ENCODE measurements at regions not wholly inside any gene's neighbourhood (a gene's known extent, or its start where the extent isn't known, plus 50 kb on each side); places are given as distances from the start of the nearest gene placed in this dataset.
A peak's percentile ranks its signal among the peaks of the same experiment; 100 is the strongest.

GRCh38 chr15:62986948-62987347 is 55.6 kb upstream of the TPM1 start:
- H3K4me1 Mint-ChIP-seq: no peaks in the 10 kb centered on the region
- TF ChIP-seq CTCF (conservative IDR thresholded peaks at IDR 0.05): no peak
- no peak overlapping the region for H3K4me3 Mint-ChIP-seq
- no peaks in the 10 kb centered on the region for H3K36me3 ChIP-seq (ENCODE audit: control insufficient read depth, insufficient read depth, low read length)
- no peaks in the 10 kb centered on the region for H3K4me1 ChIP-seq (ENCODE audit: control insufficient read depth, insufficient read depth, low read length)
- WGBS, 2 experiments (ENCODE audit: insufficient coverage in 1 of 2, insufficient read length in 1 of 2): 87% methylated on average over 7 of the region's 7 CpGs
- no peaks in the 10 kb centered on the region for H3K9me3 ChIP-seq (ENCODE audit: control insufficient read depth, low read length)
- H3K27me3 Mint-ChIP-seq (ENCODE audit: insufficient read depth): no peaks in the 10 kb centered on the region
- H3K4me3 ChIP-seq (ENCODE audit: low read length): no peak overlapping the region
- H3K27ac Mint-ChIP-seq: no peak overlapping the region
- no peak overlapping the region for H3K27ac ChIP-seq (ENCODE audit: low read depth, low read length)
- H3K9ac ChIP-seq (ENCODE audit: extremely low read depth, low read length, poor library complexity, severe bottlenecking): no peak overlapping the region
- H3K9me3 Mint-ChIP-seq: no peaks in the 10 kb centered on the region
- H3K36me3 Mint-ChIP-seq (ENCODE audit: low read depth): no peaks in the 10 kb centered on the region
- H3K27me3 ChIP-seq (ENCODE audit: control insufficient read depth, insufficient read depth, low read length, poor library complexity, severe bottlenecking): no peaks in the 10 kb centered on the region
- DNase-seq: no peak

GRCh38 chr15:62988701-62989100 is 53.8 kb upstream of the TPM1 start:
- Histone ChIP-seq H3K4me3 (ENCODE audit: low read length) (no peak overlapping the region), H3K4me1 (ENCODE audit: control insufficient read depth, insufficient read depth, low read length) (no peaks in the 10 kb centered on the region), H3K9ac (ENCODE audit: extremely low read depth, low read length, poor library complexity, severe bottlenecking) (no peak overlapping the region), H3K9me3 (ENCODE audit: control insufficient read depth, low read length) (no peaks in the 10 kb centered on the region), H3K27me3 (ENCODE audit: control insufficient read depth, insufficient read depth, low read length, poor library complexity, severe bottlenecking) (no peaks in the 10 kb centered on the region), H3K36me3 (ENCODE audit: control insufficient read depth, insufficient read depth, low read length) (no peaks in the 10 kb centered on the region), H3K27ac (ENCODE audit: low read depth, low read length) (no peak overlapping the region)
- DNase-seq: peak; percentile 78
- H3K4me1 Mint-ChIP-seq: no peaks in the 10 kb centered on the region
- H3K27ac Mint-ChIP-seq: no peak overlapping the region
- H3K27me3 Mint-ChIP-seq (ENCODE audit: insufficient read depth): peaks cover 2% of the 10 kb centered on the region
- peak; percentile 62 for TF ChIP-seq CTCF (conservative IDR thresholded peaks at IDR 0.05)
- H3K36me3 Mint-ChIP-seq (ENCODE audit: low read depth): no peaks in the 10 kb centered on the region
- no peak overlapping the region for H3K4me3 Mint-ChIP-seq
- no peaks in the 10 kb centered on the region for H3K9me3 Mint-ChIP-seq
- 81 to 96% methylated on average over 4 to 7 of the region's 7 CpGs for WGBS, 2 experiments (ENCODE audit: insufficient coverage in 1 of 2, insufficient read length in 1 of 2)

GRCh38 chr15:62989366-62990055 is 53.0 kb upstream of the TPM1 start:
- no peak overlapping the region for H3K27ac Mint-ChIP-seq
- DNase-seq: no peak
- 81 to 94% methylated on average over 5 to 9 of the region's 10 CpGs for WGBS, 2 experiments (ENCODE audit: insufficient coverage in 1 of 2, insufficient read length in 1 of 2)

More at GRCh38 chr15:62989366-62990055, 53.0 kb upstream of the TPM1 start:
- no peak overlapping the region for H3K4me3 Mint-ChIP-seq
- H3K27me3 Mint-ChIP-seq (ENCODE audit: insufficient read depth): peaks cover 2% of the 10 kb centered on the region
- H3K36me3 Mint-ChIP-seq (ENCODE audit: low read depth): no peaks in the 10 kb centered on the region
- H3K27ac ChIP-seq (ENCODE audit: low read depth, low read length): no peak overlapping the region
- H3K9me3 ChIP-seq (ENCODE audit: control insufficient read depth, low read length): no peaks in the 10 kb centered on the region
- no peaks in the 10 kb centered on the region for H3K4me1 Mint-ChIP-seq
- H3K4me1 ChIP-seq (ENCODE audit: control insufficient read depth, insufficient read depth, low read length): no peaks in the 10 kb centered on the region
- no peaks in the 10 kb centered on the region for H3K36me3 ChIP-seq (ENCODE audit: control insufficient read depth, insufficient read depth, low read length)
- no peaks in the 10 kb centered on the region for H3K9me3 Mint-ChIP-seq
- no peaks in the 10 kb centered on the region for H3K27me3 ChIP-seq (ENCODE audit: control insufficient read depth, insufficient read depth, low read length, poor library complexity, severe bottlenecking)
- no peak for TF ChIP-seq CTCF (conservative IDR thresholded peaks at IDR 0.05)
- no peak overlapping the region for H3K4me3 ChIP-seq (ENCODE audit: low read length)
- H3K9ac ChIP-seq (ENCODE audit: extremely low read depth, low read length, poor library complexity, severe bottlenecking): no peak overlapping the region

Measured in endodermal cell (in vitro differentiated cells).